ENCODE measurements at regions not wholly inside any gene's neighbourhood (a gene's known extent, or its start where the extent isn't known, plus 50 kb on each side); places are given as distances from the start of the nearest gene placed in this dataset.
A peak's percentile ranks its signal among the peaks of the same experiment; 100 is the strongest.

- peak overlapping the region; percentile 74 for H3K27ac Mint-ChIP-seq (ENCODE audit: unreplicated experiment)
- no peak overlapping the region for H3K4me3 Mint-ChIP-seq (ENCODE audit: unreplicated experiment)
- peaks cover 9% of the 10 kb centered on the region for H3K9me3 Mint-ChIP-seq (ENCODE audit: low read depth)
- H3K4me1 Mint-ChIP-seq (ENCODE audit: low read depth) = peaks cover 42% of the 10 kb centered on the region
- no peaks in the 10 kb centered on the region for H3K27me3 Mint-ChIP-seq (ENCODE audit: low read depth)
- no peaks in the 10 kb centered on the region for H3K36me3 Mint-ChIP-seq (ENCODE audit: low read depth)
- no peak for DNase-seq (ENCODE audit: low spot score)
- no peak for TF ChIP-seq CTCF (IDR thresholded peaks at IDR 0.05)
Observed at GRCh38 chr9:87160148-87161102, 213.1 kb upstream of the GAS1 start.

- Mint-ChIP-seq H3K27me3 (ENCODE audit: low read depth) (no peaks in the 10 kb centered on the region), H3K9me3 (ENCODE audit: low read depth) (peaks cover 4% of the 10 kb centered on the region)
- no peak for DNase-seq (ENCODE audit: low spot score)
Observed at GRCh38 chr9:87167161-87167560, 219.9 kb upstream of the GAS1 start.

GRCh38 chr9:87167582-87167981 lies 220.3 kb upstream of the GAS1 start:
- no peak for TF ChIP-seq CTCF (IDR thresholded peaks at IDR 0.05)
- Mint-ChIP-seq H3K27me3 (ENCODE audit: low read depth) (no peaks in the 10 kb centered on the region), H3K4me1 (ENCODE audit: low read depth) (no peaks in the 10 kb centered on the region), H3K9me3 (ENCODE audit: low read depth) (peaks cover 4% of the 10 kb centered on the region), H3K36me3 (ENCODE audit: low read depth) (no peaks in the 10 kb centered on the region), H3K4me3 (ENCODE audit: unreplicated experiment) (no peak overlapping the region), H3K27ac (ENCODE audit: unreplicated experiment) (no peak overlapping the region)
- DNase-seq (ENCODE audit: low spot score) = no peak

More at GRCh38 chr9:87167161-87167560, 219.9 kb upstream of the GAS1 start:
- no peak for TF ChIP-seq CTCF (IDR thresholded peaks at IDR 0.05)
- no peaks in the 10 kb centered on the region for H3K36me3 Mint-ChIP-seq (ENCODE audit: low read depth)
- H3K4me3 Mint-ChIP-seq (ENCODE audit: unreplicated experiment) = no peak overlapping the region
- no peaks in the 10 kb centered on the region for H3K4me1 Mint-ChIP-seq (ENCODE audit: low read depth)
- no peak overlapping the region for H3K27ac Mint-ChIP-seq (ENCODE audit: unreplicated experiment)

GRCh38 chr9:87178302-87178701 lies 231.0 kb upstream of the GAS1 start:
- DNase-seq (ENCODE audit: low spot score) = no peak
- no peak for TF ChIP-seq CTCF (IDR thresholded peaks at IDR 0.05)
- no peaks in the 10 kb centered on the region for H3K27me3 Mint-ChIP-seq (ENCODE audit: low read depth)
- no peak overlapping the region for H3K4me3 Mint-ChIP-seq (ENCODE audit: unreplicated experiment)
- H3K4me1 Mint-ChIP-seq (ENCODE audit: low read depth) = peaks cover 45% of the 10 kb centered on the region
- H3K27ac Mint-ChIP-seq (ENCODE audit: unreplicated experiment) = peak overlapping the region; percentile 84
- H3K9me3 Mint-ChIP-seq (ENCODE audit: low read depth) = peaks cover 4% of the 10 kb centered on the region
- peaks cover 2% of the 10 kb centered on the region for H3K36me3 Mint-ChIP-seq (ENCODE audit: low read depth)

GRCh38 chr9:87179553-87180340 lies 232.4 kb upstream of the GAS1 start:
- Mint-ChIP-seq H3K4me1 (ENCODE audit: low read depth) (peaks cover 50% of the 10 kb centered on the region), H3K4me3 (ENCODE audit: unreplicated experiment) (no peak overlapping the region), H3K9me3 (ENCODE audit: low read depth) (peaks cover 6% of the 10 kb centered on the region), H3K27me3 (ENCODE audit: low read depth) (no peaks in the 10 kb centered on the region), H3K36me3 (ENCODE audit: low read depth) (peaks cover 2% of the 10 kb centered on the region), H3K27ac (ENCODE audit: unreplicated experiment) (peak overlapping the region; percentile 84)
- TF ChIP-seq CTCF (IDR thresholded peaks at IDR 0.05) = no peak
- no peak for DNase-seq (ENCODE audit: low spot score)

All from chondrocyte (in vitro differentiated cells).